RWPE1 (cell line): ENCODE measurements at regions not wholly inside any gene's neighbourhood (a gene's known extent, or its start where the extent isn't known, plus 50 kb on each side); places are given as distances from the start of the nearest gene placed in this dataset.

Experiments used
- CTCF ChIA-PET: fragments of 350-600 bp; sonication (Branson Sonifier 250); formaldehyde crosslinking; extraction: SDS; loops from one replicate; lab custom pipeline; 2021; lab: Yijun Ruan, JAX
- POLR2A ChIA-PET: fragments of 400-600 bp; formaldehyde crosslinking; extraction: SDS; loops from one replicate; lab custom pipeline; 2020; ENCODE audit warnings: antibody characterized with exemption; ENCODE audit not compliant: low non-redundant PET; lab: Yijun Ruan, JAX
- DNase-seq: peaks from one replicate; pipeline ENCODE4 v3.0.0; 2012; ENCODE audit warnings: low spot score
- H3K27ac ChIP-seq: fragments of 450-650 bp; 2 replicates; pipeline ENCODE4 v1.5.1; 2017
- CTCF ChIP-seq: fragments of 450-650 bp; conservative IDR thresholded peaks from 2 replicates; pipeline ENCODE4 v1.5.1; 2017; ENCODE audit warnings: low read depth, mild to moderate bottlenecking

- DNase-seq, result no peak
- POLR2A ChIA-PET, result no interaction called here
- CTCF ChIA-PET, result no interaction called here
- no peak for TF ChIP-seq CTCF
- no peak overlapping the region for H3K27ac ChIP-seq
Measured at GRCh38 chr14:66238969-66239368, 247.2 kb upstream of the CCDC196 start.

GRCh38 chr14:66239589-66239988 lies 246.6 kb upstream of the CCDC196 start:
- POLR2A ChIA-PET, result no interaction called here

GRCh38 chr14:66240105-66240504 lies 246.1 kb upstream of the CCDC196 start:
- ChIA-PET CTCF (no interaction called here), POLR2A (no interaction called here)
- peak; percentile 20 for DNase-seq
- no peak for TF ChIP-seq CTCF
- no peak overlapping the region for H3K27ac ChIP-seq

More at GRCh38 chr14:66239589-66239988, 246.6 kb upstream of the CCDC196 start:
- TF ChIP-seq CTCF, result no peak
- no peak for DNase-seq
- CTCF ChIA-PET, result no interaction called here
- no peak overlapping the region for H3K27ac ChIP-seq

- CTCF ChIA-PET, result interaction anchor here (0.7 kb wide), 1 partner anchor 289 kb away, joined by 3 read pairs; no protein-coding TSS in a partner anchor
- H3K27ac ChIP-seq, result no peak overlapping the region
- no peak for TF ChIP-seq CTCF
- POLR2A ChIA-PET, result no interaction called here
- no peak for DNase-seq
Measured at GRCh38 chr14:66242001-66242400, 244.2 kb upstream of the CCDC196 start.

- ChIA-PET POLR2A (no interaction called here), CTCF (interaction anchor here (0.5 kb wide), 1 partner anchor 94 kb away, joined by 6 read pairs; no protein-coding TSS in a partner anchor)
- no peak overlapping the region for H3K27ac ChIP-seq
Measured at GRCh38 chr14:66244834-66245233, 241.3 kb upstream of the CCDC196 start.

GRCh38 chr14:66247662-66248193 lies 238.4 kb upstream of the CCDC196 start:
- ChIA-PET CTCF (no interaction called here), POLR2A (no interaction called here)
- TF ChIP-seq CTCF, result no peak
- DNase-seq, result no peak
- no peak overlapping the region for H3K27ac ChIP-seq

More at GRCh38 chr14:66244834-66245233, 241.3 kb upstream of the CCDC196 start:
- DNase-seq, result no peak
- TF ChIP-seq CTCF, result no peak

- TF ChIP-seq CTCF, result no peak
Measured at GRCh38 chr14:66248256-66248655, 237.9 kb upstream of the CCDC196 start.

More at GRCh38 chr14:66248256-66248655, 237.9 kb upstream of the CCDC196 start:
- no peak for DNase-seq
- ChIA-PET POLR2A (no interaction called here), CTCF (no interaction called here)
- H3K27ac ChIP-seq, result no peak overlapping the region
